Right atrium auricular region (tissue), 2 donors: ENCODE measurements at regions not wholly inside any gene's neighbourhood (a gene's known extent, or its start where the extent isn't known, plus 50 kb on each side); places are given as distances from the start of the nearest gene placed in this dataset.

Source experiments
- DNase-seq: peaks from one replicate; pipeline ENCODE4 v3.0.0-alpha.2; 2019; ENCODE audit warnings: low spot score
- H3K27ac ChIP-seq, 2 donors: fragments of 200-600 bp; sonication (generic); 1 replicate in 1 of 2; 2 replicates in 1 of 2; pipeline ENCODE4 v1.5.1; 2016 to 2019
- H3K27me3 ChIP-seq, 2 donors: fragments of 200-600 bp; sonication (generic); one replicate each; pipeline versions ENCODE4 v1.5.1 to v1.6.0; 2017 to 2019
- H3K36me3 ChIP-seq: fragments of 200-600 bp; sonication (generic); one replicate; pipeline ENCODE4 v1.5.1; 2016
- H3K4me1 ChIP-seq, 2 donors: fragments of 200-600 bp; sonication (generic); one replicate each; pipeline versions ENCODE4 v1.5.1 to v1.6.0; 2017 to 2019
- H3K4me3 ChIP-seq, 2 donors: fragments of 200-600 bp; sonication (generic); 1 replicate in 1 of 2; 2 replicates in 1 of 2; pipeline ENCODE4 v1.5.1; 2017 to 2019; ENCODE audit warnings: mild to moderate bottlenecking in 1 of 2, moderate library complexity in 1 of 2
- H3K9me3 ChIP-seq, 2 donors: fragments of 200-600 bp; sonication (generic); one replicate each; pipeline ENCODE4 v1.5.1; 2019
- CTCF ChIP-seq, 2 donors: fragments of 200-600 bp; sonication (generic); IDR thresholded peaks; one replicate each; pipeline ENCODE4 v1.5.1; 2019; ENCODE audit warnings: antibody characterized with exemption in 2 of 2

GRCh38 chr2:57862727-57863126 lies 183.9 kb upstream of the VRK2 start:
- no peak overlapping the region for H3K4me3 ChIP-seq
- no peaks in the 10 kb centered on the region for H3K27me3 ChIP-seq
- H3K4me1 ChIP-seq, result no peaks in the 10 kb centered on the region
- H3K36me3 ChIP-seq, result no peaks in the 10 kb centered on the region
- no peak for TF ChIP-seq CTCF (IDR thresholded peaks at IDR 0.05)
- no peak for DNase-seq
- H3K27ac ChIP-seq, result no peak overlapping the region
- H3K9me3 ChIP-seq, result no peaks in the 10 kb centered on the region

- Histone ChIP-seq H3K27ac (no peak overlapping the region), H3K27me3 (no peaks in the 10 kb centered on the region), H3K36me3 (no peaks in the 10 kb centered on the region), H3K9me3 (no peaks in the 10 kb centered on the region), H3K4me3 (no peak overlapping the region), H3K4me1 (no peaks in the 10 kb centered on the region)
- DNase-seq, result no peak
- TF ChIP-seq CTCF (IDR thresholded peaks at IDR 0.05), result no peak
Measured at GRCh38 chr2:57864926-57865325, 181.7 kb upstream of the VRK2 start.

GRCh38 chr2:57867730-57868129 lies 178.9 kb upstream of the VRK2 start:
- no peak for TF ChIP-seq CTCF (IDR thresholded peaks at IDR 0.05)
- no peak overlapping the region for H3K4me3 ChIP-seq
- H3K36me3 ChIP-seq, result no peaks in the 10 kb centered on the region
- H3K27me3 ChIP-seq, result no peaks in the 10 kb centered on the region
- DNase-seq, result no peak
- no peak overlapping the region for H3K27ac ChIP-seq
- H3K4me1 ChIP-seq, result no peaks in the 10 kb centered on the region
- H3K9me3 ChIP-seq, result no peaks in the 10 kb centered on the region

- TF ChIP-seq CTCF (IDR thresholded peaks at IDR 0.05), result no peak
- Histone ChIP-seq H3K27me3 (no peaks in the 10 kb centered on the region), H3K4me1 (no peaks in the 10 kb centered on the region), H3K4me3 (no peak overlapping the region), H3K27ac (no peak overlapping the region), H3K36me3 (no peaks in the 10 kb centered on the region), H3K9me3 (no peaks in the 10 kb centered on the region)
- DNase-seq, result no peak
Measured at GRCh38 chr2:57868619-57869139, 177.9 kb upstream of the VRK2 start.

- Histone ChIP-seq H3K36me3 (no peaks in the 10 kb centered on the region), H3K9me3 (no peaks in the 10 kb centered on the region), H3K4me3 (no peak overlapping the region), H3K4me1 (no peaks in the 10 kb centered on the region), H3K27ac (no peak overlapping the region), H3K27me3 (no peaks in the 10 kb centered on the region)
- no peak for TF ChIP-seq CTCF (IDR thresholded peaks at IDR 0.05)
- no peak for DNase-seq
Measured at GRCh38 chr2:57869758-57870344, 176.8 kb upstream of the VRK2 start.

GRCh38 chr2:57876313-57876712 lies 170.3 kb upstream of the VRK2 start:
- H3K36me3 ChIP-seq, result no peaks in the 10 kb centered on the region
- DNase-seq, result no peak
- H3K27me3 ChIP-seq, result no peaks in the 10 kb centered on the region
- no peak for TF ChIP-seq CTCF (IDR thresholded peaks at IDR 0.05)
- H3K27ac ChIP-seq, result no peak overlapping the region
- no peaks in the 10 kb centered on the region for H3K4me1 ChIP-seq
- no peaks in the 10 kb centered on the region for H3K9me3 ChIP-seq
- H3K4me3 ChIP-seq, result no peak overlapping the region
